ENCODE measurements at regions not wholly inside any gene's neighbourhood (a gene's known extent, or its start where the extent isn't known, plus 50 kb on each side); places are given as distances from the start of the nearest gene placed in this dataset.

DNA sequence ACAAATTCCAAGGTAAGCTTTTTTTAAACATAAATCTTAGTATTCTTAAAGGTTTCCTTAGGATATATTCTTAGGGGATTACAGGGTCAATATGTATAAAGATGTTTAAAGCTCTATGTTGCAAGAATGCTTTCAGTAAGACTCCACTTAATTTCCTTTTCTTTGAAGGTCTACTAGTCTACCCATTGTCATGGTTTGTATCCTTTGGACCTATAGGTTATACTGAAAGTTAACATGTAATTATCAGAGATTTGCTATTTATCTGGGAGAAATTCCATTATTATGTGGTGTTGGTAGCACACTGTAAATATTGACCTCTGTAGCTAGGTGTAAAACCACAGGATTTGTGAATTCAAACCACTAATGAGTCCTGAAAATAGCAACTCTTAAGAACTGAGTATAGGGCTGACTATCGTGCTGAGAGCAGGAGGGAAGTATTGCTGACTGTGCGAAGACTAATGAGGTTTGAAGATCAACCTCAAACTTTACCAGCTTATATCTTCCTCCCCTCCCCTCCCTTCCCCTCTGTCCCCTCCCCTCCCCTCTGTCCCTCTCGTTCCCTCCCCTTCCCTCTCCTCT lies 85.6 kb downstream of the GADD45G start (continued):
- TF ChIP-seq, protein P1, sequence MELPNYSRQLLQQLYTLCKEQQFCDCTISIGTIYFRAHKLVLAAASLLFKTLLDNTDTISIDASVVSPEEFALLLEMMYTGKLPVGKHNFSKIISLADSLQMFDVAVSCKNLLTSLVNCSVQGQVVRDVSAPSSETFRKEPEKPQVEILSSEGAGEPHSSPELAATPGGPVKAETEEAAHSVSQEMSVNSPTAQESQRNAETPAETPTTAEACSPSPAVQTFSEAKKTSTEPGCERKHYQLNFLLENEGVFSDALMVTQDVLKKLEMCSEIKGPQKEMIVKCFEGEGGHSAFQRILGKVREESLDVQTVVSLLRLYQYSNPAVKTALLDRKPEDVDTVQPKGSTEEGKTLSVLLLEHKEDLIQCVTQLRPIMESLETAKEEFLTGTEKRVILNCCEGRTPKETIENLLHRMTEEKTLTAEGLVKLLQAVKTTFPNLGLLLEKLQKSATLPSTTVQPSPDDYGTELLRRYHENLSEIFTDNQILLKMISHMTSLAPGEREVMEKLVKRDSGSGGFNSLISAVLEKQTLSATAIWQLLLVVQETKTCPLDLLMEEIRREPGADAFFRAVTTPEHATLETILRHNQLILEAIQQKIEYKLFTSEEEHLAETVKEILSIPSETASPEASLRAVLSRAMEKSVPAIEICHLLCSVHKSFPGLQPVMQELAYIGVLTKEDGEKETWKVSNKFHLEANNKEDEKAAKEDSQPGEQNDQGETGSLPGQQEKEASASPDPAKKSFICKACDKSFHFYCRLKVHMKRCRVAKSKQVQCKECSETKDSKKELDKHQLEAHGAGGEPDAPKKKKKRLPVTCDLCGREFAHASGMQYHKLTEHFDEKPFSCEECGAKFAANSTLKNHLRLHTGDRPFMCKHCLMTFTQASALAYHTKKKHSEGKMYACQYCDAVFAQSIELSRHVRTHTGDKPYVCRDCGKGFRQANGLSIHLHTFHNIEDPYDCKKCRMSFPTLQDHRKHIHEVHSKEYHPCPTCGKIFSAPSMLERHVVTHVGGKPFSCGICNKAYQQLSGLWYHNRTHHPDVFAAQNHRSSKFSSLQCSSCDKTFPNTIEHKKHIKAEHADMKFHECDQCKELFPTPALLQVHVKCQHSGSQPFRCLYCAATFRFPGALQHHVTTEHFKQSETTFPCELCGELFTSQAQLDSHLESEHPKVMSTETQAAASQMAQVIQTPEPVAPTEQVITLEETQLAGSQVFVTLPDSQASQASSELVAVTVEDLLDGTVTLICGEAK (IDR thresholded peaks at IDR 0.05; ENCODE audit: borderline replicate concordance): peak; percentile 26; the same call in 1 of the 2 replicates
- TF ChIP-seq MEF2A (IDR thresholded peaks at IDR 0.05; ENCODE audit: insufficient read depth, low read depth, low read length) (peak; percentile 93), PAX5 (IDR thresholded peaks at IDR 0.05; ENCODE audit: borderline replicate concordance, low read depth, low read length) (peak; percentile 71; the same call in 1 of the 2 replicates), SUZ12 (IDR thresholded peaks at IDR 0.05; ENCODE audit: unreplicated experiment) (no peak), CHD1 (IDR thresholded peaks at IDR 0.05; ENCODE audit: low read depth, low read length) (no peak), NR2F1 (conservative IDR thresholded peaks at IDR 0.05) (peak; percentile 94), FOXM1 (IDR thresholded peaks at IDR 0.05; ENCODE audit: low read depth, low read length) (peak; percentile 76; the same call in 1 of the 2 replicates), SREBF2 (IDR thresholded peaks at IDR 0.05; ENCODE audit: low read length) (no peak), BHLHE40 (IDR thresholded peaks at IDR 0.05; ENCODE audit: borderline replicate concordance in 1 of 2, low read depth in 2 of 2, low read length in 1 of 2) (peak; percentile 65 to 73; a peak in 3 of 4 replicates), ZNF24 (IDR thresholded peaks at IDR 0.05) (peak; percentile 74), MAX (IDR thresholded peaks at IDR 0.05; ENCODE audit: low read depth, low read length) (no peak)
- TF ChIP-seq, protein P2, sequence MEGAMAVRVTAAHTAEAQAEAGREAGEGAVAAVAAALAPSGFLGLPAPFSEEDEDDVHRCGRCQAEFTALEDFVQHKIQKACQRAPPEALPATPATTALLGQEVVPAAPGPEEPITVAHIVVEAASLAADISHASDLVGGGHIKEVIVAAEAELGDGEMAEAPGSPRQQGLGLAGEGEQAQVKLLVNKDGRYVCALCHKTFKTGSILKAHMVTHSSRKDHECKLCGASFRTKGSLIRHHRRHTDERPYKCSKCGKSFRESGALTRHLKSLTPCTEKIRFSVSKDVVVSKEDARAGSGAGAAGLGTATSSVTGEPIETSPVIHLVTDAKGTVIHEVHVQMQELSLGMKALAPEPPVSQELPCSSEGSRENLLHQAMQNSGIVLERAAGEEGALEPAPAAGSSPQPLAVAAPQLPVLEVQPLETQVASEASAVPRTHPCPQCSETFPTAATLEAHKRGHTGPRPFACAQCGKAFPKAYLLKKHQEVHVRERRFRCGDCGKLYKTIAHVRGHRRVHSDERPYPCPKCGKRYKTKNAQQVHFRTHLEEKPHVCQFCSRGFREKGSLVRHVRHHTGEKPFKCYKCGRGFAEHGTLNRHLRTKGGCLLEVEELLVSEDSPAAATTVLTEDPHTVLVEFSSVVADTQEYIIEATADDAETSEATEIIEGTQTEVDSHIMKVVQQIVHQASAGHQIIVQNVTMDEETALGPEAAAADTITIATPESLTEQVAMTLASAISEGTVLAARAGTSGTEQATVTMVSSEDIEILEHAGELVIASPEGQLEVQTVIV (IDR thresholded peaks at IDR 0.05; ENCODE audit: borderline replicate concordance, partially characterized antibody): no peak
- TF ChIP-seq, protein P3, sequence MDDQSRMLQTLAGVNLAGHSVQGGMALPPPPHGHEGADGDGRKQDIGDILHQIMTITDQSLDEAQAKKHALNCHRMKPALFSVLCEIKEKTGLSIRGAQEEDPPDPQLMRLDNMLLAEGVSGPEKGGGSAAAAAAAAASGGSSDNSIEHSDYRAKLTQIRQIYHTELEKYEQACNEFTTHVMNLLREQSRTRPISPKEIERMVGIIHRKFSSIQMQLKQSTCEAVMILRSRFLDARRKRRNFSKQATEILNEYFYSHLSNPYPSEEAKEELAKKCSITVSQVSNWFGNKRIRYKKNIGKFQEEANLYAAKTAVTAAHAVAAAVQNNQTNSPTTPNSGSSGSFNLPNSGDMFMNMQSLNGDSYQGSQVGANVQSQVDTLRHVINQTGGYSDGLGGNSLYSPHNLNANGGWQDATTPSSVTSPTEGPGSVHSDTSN (IDR thresholded peaks at IDR 0.05; ENCODE audit: insufficient replicate concordance, low read depth, low read length): peak; percentile 57
- TF ChIP-seq, protein P4, sequence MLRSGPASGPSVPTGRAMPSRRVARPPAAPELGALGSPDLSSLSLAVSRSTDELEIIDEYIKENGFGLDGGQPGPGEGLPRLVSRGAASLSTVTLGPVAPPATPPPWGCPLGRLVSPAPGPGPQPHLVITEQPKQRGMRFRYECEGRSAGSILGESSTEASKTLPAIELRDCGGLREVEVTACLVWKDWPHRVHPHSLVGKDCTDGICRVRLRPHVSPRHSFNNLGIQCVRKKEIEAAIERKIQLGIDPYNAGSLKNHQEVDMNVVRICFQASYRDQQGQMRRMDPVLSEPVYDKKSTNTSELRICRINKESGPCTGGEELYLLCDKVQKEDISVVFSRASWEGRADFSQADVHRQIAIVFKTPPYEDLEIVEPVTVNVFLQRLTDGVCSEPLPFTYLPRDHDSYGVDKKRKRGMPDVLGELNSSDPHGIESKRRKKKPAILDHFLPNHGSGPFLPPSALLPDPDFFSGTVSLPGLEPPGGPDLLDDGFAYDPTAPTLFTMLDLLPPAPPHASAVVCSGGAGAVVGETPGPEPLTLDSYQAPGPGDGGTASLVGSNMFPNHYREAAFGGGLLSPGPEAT (IDR thresholded peaks at IDR 0.05; ENCODE audit: low read depth): peak; percentile 78; the same call in 1 of the 2 replicates
- TF ChIP-seq, protein P5, sequence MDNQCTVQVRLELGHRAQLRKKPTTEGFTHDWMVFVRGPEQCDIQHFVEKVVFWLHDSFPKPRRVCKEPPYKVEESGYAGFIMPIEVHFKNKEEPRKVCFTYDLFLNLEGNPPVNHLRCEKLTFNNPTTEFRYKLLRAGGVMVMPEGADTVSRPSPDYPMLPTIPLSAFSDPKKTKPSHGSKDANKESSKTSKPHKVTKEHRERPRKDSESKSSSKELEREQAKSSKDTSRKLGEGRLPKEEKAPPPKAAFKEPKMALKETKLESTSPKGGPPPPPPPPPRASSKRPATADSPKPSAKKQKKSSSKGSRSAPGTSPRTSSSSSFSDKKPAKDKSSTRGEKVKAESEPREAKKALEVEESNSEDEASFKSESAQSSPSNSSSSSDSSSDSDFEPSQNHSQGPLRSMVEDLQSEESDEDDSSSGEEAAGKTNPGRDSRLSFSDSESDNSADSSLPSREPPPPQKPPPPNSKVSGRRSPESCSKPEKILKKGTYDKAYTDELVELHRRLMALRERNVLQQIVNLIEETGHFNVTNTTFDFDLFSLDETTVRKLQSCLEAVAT (IDR thresholded peaks at IDR 0.05): peak; percentile 91
- TF ChIP-seq, protein P6, sequence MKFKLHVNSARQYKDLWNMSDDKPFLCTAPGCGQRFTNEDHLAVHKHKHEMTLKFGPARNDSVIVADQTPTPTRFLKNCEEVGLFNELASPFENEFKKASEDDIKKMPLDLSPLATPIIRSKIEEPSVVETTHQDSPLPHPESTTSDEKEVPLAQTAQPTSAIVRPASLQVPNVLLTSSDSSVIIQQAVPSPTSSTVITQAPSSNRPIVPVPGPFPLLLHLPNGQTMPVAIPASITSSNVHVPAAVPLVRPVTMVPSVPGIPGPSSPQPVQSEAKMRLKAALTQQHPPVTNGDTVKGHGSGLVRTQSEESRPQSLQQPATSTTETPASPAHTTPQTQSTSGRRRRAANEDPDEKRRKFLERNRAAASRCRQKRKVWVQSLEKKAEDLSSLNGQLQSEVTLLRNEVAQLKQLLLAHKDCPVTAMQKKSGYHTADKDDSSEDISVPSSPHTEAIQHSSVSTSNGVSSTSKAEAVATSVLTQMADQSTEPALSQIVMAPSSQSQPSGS (IDR thresholded peaks at IDR 0.05; ENCODE audit: low read length): peak; percentile 58; the same call in 1 of the 2 replicates
